ENCODE measurements at regions not wholly inside any gene's neighbourhood (a gene's known extent, or its start where the extent isn't known, plus 50 kb on each side); places are given as distances from the start of the nearest gene placed in this dataset.
"Not testable (repeated sequence)": the region's sequence is repeated elsewhere in the genome, so short reads cannot be mapped to it uniquely, and the experiment has no call there.

DNA sequence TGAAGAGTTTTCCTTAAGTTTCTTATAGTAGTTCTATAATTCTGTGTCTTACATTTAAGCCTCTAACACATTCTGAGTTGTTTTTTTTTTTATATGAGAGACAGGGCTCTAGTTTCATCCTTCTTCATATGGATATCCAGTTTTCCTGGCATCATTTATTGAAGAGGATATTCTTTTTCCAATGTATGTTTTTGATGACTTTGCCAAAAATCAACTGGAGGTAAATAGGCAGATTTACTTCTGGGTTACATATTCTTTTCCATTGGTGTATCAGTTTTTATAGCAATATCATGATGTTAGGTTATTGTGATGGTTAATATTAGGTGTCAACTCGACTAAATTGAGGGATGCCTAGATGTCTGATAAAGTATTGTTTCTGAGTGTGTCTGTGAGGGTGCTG, 650.7 kb upstream of the GRID2 start:
- DNase-seq: no peak

DNA sequence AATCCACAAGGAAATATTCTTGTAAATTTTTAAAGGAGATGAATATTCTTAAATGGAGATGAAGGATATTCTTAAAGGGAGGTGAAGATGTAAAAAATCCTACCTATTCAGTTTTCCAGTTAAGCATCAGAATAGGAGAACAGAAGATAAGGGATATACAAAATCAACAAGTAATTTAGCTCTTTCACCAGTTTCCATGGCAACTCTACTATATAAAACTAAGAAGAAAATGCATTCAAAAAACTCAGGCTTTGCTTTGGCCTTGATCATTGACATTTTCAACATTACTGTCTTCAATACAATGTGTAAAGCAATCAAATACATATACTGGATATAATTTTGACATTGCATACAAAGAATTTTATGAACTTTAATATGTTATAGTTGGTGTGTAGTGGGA, 622.7 kb upstream of the GRID2 start:
- no peak for DNase-seq

DNA sequence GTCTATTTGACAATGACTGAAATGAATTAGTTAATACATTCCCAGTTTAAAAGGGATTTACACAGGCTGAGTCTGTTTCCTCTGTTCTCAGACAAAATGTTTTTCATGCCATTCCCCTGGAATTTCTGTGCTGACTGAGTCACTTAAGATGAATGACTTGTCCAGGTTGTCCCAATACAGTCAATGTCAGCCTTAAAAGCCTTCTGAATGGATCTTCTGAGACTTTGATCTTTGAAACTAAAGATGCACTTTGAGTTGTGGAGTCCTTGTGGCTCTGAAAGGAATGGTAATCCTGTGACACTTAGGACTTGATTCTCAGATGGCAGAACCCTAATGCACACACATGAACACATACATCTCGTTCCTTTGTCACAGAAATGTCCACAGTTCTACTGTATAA, 622.2 kb upstream of the GRID2 start:
- no peak for DNase-seq

DNA sequence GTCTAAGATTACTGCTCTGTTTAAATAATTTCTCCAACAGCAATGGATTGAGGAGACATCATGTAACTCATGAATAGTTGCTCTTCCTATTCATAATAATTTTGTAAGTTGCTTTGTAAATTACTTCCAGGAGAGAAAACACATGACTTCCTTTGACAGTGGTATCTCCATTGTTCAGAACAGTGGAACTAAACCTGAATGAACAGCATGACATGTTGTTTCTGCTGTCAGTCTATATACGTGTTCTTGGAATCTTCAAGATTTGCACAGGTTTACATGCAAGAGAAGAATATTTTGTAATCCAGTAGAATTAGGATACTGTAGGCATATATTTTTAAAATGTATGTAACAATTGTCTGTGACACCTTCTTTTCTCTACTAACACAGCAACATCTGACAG, 618.8 kb upstream of the GRID2 start:
- no peak for DNase-seq

DNA sequence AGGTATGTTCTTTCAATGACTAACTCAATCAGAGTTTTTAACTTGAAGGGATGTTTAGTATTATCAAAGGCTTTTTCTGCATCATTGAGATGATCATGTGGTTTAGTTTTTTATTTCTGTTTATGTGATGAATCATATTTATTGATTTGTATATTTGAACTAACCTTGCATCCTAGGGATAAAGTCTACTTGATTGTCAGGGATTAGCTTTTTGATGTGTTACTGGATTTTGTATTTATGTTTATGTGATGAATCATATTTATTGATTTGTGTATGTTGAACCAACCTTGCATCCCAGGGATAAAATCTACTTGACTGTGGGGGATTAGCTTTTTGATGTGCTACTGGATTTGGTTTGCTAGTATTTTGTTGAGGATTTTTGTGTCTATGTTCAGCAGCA, 615.4 kb upstream of the GRID2 start:
- DNase-seq: no peak

DNA sequence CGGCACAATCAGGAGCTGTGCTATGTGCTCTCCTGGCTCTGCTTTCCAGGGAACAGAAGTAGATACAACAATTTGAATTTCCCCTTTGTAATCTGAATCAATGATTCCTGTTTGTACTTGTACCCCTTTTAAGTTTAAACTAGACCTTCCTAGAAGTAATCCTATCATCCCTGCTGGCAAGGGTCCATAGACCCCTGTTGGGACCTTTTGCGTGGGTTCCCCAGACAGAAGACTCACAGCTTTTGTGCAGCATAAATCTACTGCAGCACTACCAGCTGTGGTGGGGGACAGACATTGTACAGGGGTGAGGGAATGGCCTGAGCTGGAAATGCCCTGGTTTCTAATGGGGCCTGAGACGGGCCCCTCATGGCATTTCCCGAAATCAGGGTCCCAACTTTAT, 604.1 kb upstream of the GRID2 start:
- DNase-seq: not testable (repeated sequence)

DNA sequence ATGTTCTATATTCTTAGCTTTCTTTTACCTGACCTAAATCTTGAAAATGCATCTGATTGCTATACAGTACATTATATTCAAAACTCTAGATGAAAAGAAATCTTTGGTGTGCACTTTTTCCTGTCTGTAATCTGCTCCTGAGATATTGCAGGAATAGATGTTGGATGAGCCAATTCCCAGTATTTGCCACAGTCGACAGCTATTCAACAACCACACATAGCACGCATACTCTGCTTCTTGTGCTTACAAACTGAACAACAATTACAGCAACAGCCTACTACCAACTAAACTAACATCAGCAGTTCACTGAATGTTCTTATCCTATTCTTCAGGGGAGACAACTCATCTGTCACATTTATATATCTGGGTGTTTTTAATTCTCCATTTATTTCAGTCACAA, 573.9 kb upstream of the GRID2 start:
- DNase-seq: no peak

DNA sequence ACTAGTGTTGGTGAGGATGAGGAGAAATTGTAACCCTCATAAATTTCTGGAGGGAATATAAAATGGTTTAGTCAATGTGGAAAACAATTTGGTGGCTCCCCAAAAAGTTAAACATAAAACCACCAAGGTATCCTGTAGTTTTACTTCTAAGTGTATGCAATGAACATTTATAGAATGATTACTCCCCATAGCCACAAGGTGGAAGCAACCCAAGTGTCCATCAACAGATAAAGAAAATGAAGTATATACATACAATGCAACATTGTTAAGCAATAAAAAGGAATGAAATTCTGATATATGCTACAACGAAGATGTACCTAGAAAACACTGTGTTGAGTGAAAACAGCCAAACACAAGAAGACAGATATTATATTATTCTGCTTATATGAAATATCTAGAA, 569.1 kb upstream of the GRID2 start:
- peak in 1 of 2 experiments; percentile 20 for DNase-seq

DNA sequence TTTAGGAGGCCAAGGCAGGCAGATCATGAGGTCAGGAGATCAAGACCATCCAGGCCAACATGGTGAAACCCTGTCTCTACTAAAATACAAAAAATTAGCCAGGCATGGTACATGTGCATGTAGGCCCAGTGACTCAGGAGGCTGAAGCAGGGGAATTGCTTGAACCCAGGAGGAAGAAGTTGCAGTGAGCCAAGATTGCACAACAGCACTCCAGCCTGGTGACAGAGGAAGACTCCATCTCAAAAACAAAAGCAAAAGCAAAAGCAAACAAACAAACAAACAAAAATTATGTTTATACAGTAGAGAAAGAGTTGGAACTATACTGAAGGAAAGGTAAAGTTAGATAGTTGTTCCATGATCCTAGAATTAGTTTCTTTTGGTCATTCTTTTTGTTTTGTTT, 564.9 kb upstream of the GRID2 start:
- not testable (repeated sequence) for DNase-seq

DNA sequence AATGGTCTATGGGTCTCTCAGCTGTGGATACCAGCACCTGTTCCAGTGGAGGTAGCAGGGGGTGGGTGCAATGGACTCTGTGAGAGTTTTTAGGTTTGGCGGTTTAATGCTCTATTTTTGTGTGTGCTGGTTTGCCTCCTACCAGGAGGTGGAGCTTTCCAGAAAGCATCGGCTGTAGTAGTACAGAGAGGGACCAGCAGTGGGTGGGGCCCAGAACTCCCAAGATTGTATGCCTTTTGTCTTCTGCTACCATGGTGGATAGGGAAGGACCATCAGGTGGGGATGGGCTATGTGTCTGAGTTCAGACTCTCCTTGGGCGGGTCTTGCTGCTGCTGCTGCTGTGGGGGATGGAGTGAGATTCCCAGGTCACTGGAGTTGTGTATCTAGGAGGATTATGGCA, 557.2 kb upstream of the GRID2 start:
- no peak for DNase-seq

DNA sequence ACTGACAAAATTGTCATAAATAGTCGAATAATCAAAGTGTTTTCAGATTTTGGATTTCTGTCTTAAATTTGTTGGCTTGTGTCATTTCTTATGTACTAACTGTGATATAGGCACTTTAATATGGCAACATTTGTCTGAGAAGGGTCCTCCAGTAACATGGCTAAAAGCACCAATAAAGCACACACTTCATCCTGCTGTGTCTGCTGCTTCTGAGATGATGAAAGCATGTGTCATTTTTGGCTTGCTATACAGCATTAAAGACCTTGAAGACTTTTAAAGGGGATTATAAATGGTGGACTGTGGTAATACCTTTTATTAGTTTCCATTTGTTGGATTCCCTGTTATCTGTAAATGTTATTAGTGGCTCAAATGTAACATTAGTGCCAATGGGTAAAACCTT, 551.8 kb upstream of the GRID2 start:
- no peak for DNase-seq

DNA sequence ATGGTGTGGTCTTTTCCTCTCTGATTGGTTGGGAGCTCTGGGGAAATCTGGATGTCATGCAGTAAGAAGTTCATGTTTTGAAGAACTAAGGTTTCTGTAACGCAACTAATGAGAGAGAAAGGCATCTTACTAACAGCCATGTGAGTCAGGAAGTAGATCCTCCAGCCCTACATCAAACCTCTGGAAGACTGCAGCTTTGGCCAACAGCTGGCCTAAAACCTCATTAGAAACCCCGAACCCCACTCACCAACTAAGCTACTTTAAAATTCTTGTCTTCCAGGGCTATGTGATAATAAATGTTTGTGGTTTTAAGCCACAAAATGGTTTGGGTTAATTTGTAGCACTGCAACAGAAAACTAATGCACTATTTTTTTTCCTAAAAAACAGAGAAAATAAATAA, 549.0 kb upstream of the GRID2 start:
- DNase-seq: no peak

DNA sequence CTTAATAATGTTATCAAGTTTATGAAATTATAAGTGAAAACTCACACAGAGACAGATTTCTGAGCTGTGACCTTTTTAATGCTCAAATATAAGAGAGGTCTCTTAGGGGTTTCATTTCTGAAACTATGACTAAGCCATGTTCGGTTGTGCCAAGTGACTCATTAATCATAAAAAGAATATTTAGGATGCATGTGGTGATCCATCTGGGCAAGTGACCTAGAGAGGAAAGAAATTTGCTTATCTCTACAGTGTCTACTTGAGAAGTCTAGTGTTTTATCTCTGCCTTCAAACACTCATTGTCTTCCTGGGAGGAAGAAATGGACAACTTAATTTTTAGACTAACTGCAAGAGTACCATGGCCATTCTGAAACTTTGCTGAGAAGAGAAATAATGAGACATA, 545.3 kb upstream of the GRID2 start:
- DNase-seq: no peak

DNA sequence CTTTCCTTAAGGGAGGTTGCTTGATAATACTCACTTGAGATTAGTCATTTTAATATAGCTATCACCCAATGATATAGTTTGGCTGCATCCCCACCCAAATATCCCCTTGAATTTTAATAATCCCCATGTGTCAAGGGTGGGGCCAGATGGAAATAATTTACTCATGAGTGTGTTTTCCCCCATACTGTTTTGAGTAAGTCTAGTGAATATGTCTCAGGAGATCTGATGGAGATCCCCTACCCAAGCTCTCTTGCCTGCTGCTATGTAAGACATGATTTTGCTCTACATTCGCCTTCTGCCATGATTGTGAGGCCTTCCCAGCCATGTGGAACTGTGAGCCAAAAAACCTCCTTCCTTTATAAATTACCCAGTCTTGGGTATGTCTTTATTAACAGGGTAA, 539.7 kb upstream of the GRID2 start:
- DNase-seq: no peak

DNA sequence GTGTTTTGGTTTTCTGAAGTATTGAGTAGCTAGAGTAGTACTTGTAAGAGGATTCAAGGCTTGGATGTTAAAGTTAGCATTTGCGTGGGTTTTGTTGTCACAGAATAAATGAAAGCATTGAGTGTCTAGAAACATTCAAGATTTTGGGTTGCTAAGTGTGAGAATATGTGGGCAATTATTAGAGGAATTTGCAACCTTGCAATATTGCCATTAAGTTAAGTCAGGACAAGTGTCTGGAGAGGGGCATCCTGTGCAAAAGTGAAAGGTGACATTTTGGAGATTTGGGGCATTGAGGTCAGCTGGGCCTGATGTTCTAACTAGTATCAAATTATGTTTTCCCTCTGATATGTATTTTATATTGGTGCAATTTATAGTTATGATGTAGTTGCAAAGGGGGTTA, 533.9 kb upstream of the GRID2 start:
- DNase-seq: no peak

DNA sequence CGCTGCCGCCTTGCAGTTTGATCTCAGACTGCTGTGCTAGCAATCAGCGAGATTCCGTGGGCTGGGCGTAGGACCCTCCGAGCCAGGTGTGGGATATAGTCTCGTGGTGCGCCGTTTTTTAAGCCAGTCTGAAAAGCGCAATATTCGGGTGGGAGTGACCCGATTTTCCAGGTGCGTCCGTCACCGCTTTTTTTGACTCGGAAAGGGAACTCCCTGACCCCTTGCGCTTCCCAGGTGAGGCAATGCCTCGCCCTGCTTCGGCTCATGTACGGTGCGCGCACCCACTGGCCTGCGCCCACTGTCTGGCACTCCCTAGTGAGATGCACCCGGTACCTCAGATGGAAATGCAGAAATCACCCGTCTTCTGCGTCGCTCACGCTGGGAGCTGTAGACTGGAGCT, 512.1 kb upstream of the GRID2 start:
- not testable (repeated sequence) for DNase-seq

DNA sequence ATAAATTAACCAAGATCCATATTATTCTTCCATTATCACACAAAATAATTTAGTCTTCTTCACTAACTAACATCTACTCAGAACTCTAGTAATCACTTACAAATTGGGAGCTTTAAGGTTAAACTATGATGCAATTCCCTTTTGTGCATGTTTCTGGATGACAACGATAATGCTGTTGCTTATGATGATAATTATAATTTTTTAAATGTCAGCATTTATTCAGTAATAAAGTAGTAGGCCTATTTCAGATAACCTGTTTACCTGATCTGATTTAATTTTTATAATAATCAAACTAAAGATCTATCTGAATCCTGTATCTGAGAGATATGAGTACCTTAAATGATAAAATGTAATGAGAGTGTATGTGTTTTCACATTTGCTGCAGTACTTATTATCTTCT, 507.8 kb upstream of the GRID2 start:
- no peak for DNase-seq

DNA sequence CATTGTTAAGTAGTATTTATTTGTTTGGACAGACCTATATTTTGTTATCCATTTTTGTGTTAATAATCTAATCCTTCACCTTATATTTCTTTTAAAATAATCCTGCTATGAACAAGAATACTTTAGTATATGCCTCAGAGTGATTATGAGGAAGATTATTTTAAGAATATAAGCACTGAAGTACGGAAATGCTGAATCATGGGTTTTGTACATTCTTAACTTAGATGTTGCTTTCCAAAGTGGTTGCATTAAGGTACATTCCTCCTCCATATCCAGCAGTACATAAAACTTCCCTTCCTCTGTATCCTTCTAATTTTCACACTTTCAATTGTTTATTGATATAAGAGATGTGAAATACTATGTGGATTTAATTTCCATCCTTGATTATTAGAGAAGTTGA, 491.4 kb upstream of the GRID2 start:
- DNase-seq: no peak

DNA sequence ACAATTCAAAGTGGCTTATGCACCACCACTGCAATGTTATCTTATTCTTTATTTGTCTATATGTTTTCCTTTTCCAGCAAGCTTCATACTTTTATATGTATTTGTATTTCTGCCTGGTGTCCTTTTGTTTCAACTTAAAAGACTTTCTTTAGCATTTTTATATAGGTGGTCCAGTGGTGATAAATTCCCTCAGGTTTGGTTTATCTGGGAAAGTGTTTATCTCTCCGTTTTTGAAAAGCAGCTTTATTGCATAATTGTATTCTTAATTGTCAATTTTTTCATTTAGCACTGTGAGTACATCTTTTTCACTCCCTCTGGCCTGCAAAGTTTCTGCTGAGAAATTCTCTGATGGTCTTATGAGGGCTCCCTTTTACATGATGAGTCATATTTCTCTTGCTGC, 479.0 kb upstream of the GRID2 start:
- no peak for DNase-seq

DNA sequence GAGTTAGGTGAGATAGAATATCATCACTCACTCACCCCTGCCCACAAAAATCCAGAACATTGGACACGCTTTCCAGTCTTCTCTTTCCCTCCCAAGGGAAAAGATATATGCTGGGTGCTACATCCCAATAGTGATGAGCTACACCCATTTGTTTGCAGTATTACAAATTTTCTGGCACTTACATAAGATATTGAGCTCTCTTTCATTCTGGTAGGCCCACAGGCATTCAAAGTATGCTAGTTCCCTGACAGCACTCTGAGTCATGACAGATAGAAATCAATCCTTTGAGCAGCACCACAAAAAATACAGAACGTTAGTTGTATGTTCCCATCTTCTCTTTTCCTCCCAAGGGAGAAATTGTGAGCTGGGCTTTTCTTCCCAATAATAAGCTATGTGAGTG, 477.6 kb upstream of the GRID2 start:
- no peak for DNase-seq

DNA sequence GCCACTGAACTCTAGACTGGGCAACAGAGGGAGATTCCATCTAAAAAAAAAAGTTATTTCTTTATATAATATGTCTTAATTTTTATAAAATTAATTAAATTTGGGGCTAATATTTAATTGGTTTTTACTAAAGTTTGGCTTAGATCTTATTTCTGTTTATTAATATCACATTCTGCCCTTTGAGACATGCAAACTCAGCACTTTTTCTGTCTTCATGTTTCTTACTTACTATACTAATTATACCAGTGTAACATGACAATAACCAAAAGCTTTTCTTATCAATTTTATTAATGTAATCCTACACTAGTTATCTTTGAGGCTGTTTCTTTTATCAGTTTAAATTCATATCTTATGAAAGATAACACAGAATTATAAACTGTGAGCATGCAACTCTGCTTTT, 475.9 kb upstream of the GRID2 start:
- DNase-seq: no peak

DNA sequence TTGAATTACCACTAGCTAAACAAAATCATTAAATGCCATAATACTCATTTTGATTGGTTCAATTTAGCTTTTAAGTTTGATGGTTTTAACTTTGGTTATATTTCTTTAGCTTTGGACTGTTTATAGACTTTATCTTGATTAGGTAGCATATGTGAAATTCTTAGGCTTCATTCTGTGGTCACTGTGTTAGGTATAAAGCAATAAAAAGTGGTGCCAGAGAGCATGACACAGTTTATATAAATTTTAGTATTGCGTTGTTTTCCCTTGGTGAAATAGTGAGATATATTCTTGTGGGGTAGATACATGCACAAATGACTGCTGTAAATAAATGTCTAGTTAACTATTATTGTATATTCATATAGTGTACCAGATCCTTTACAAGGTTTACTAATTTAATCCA, 474.2 kb upstream of the GRID2 start:
- DNase-seq: no peak

DNA sequence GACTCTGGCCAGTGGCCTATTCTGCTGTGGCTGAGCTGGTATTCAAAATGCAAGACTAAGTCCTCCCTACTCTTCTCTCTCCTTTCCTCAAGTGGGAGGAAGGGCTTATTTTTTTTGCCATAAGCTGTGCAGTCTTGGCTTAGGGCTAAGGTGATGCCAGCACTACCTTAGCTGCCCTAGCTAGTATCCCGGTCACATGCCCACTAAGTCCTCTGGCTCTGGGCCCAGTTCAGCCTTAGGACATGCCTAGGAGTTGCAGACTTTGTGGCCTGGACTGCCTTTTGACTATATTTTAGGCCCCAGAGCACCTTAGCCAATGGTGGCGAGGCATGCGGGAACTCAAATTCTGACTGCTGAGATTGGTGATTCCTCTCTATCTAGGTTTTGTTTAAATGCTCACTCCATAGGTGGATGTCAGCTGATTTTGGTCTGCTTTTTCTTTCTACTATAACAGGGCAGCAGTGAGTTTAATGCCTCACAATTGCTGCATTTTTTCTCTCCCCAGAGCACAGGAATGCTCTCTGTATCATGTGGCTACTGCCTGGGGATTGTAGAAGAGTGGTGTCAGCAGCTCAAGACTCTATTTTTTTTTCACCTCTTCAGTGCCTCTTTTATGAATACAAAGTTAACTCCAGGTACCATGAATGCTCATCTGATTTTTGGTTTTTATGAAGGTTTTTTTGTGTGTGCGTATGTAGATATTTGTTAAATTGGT, 472.9 kb upstream of the GRID2 start:
- DNase-seq: no peak

DNA sequence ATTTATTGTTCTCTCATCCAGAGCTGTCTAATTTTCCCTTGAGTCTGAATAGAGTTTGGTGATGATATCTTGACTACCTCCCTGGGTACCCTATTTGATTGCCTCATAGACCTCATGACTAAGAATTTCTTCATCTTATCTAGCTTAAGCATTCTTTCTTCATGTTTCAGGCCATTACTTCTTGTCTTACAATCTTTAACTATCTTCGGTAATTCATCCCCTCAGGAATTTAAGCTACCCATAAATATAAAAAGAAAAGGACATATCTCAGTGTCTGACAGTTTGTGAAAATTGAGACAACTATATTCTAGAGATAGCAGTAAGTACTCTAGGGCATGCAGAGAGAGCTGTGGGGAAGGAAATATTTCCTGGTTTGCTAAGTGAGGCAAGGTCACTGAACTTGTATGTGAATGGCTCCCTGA, 466.1 kb upstream of the GRID2 start:
- no peak for DNase-seq

DNA sequence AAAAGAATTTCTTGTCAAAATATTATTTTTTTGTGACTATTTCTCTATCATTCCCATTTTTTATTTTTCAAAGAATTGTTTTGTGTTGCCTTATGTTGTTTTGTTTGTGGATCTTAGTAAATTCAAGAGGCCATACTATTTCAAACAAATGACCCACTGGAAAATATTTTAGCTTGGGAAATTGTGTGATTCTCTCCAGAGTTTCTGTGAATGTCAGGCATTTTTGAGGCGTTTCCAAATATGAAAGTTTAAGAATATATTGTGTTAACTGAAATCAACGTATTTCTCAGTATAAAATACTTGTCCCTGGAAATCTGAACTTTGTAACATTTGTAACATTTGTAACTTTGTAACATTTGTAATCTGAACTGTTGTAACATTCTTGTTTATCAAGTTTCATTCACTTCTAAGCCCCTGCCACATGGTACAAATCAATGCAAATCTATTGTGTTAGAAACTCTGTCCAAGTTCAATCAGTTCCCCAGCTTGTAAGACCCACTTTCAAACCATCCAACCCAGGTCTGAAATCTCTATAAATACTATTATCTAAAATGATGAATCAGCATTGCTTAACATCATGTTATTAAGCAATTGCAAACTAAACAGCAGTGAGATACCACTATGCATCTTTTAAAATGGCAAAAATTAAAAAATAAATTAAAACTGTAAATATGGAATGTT, 465.4 kb upstream of the GRID2 start:
- DNase-seq: no peak

Data from Kasumi-1 (cell line).